ENCODE measurements at regions not wholly inside any gene's neighbourhood (a gene's known extent, or its start where the extent isn't known, plus 50 kb on each side); places are given as distances from the start of the nearest gene placed in this dataset.

DNA sequence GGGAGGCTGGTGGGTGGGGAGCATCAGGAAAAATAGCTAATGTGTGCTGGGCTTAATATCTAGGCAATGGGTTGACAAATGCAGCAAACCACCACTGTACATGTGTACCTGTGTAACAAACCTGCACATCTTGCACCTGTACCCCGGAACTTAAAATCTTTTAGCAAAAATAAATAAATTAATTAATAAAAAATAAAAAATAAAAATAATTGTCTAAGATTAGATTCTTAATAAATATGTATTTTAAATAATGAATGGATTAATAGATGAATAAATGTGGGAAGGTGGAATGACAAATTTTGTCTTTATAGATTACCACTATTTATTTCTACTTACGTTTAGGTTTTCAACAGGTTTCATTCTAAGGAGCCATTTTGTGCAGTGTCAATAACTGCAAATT is 563.5 kb upstream of the B3GALT2 start:
- Mint-ChIP-seq H3K4me3 (no peak overlapping the region), H3K9me3 (no peaks in the 10 kb centered on the region), H3K4me1 (ENCODE audit: low read depth) (peaks cover 2% of the 10 kb centered on the region), H3K27me3 (ENCODE audit: low read depth) (peaks cover 2% of the 10 kb centered on the region), H3K27ac (no peak overlapping the region), H3K36me3 (ENCODE audit: low read depth) (no peaks in the 10 kb centered on the region)
- DNase-seq (ENCODE audit: low spot score), result no peak

DNA sequence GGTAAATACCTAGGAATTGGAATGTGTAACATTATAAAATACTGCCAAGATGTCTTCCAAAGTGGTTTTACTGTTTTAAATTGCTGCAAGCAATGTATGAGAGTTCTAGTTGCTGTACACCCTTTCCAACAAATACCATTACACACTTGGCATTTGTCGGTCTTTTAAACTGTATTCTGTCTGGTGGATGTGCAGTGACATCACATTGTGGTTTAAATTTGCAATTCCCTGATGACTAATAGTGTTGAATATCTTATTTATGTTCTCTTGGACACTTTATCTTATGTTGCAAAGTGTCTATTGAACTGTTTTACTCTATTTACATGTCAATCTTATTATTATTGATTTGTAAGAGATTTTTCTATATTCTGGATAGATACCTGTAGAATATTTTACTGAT is 561.2 kb upstream of the B3GALT2 start:
- H3K27me3 Mint-ChIP-seq (ENCODE audit: low read depth), result peaks cover 2% of the 10 kb centered on the region
- H3K4me3 Mint-ChIP-seq, result no peak overlapping the region
- H3K4me1 Mint-ChIP-seq (ENCODE audit: low read depth), result peaks cover 2% of the 10 kb centered on the region
- no peak overlapping the region for H3K27ac Mint-ChIP-seq
- no peak for DNase-seq (ENCODE audit: low spot score)
- H3K9me3 Mint-ChIP-seq, result no peaks in the 10 kb centered on the region
- H3K36me3 Mint-ChIP-seq (ENCODE audit: low read depth), result no peaks in the 10 kb centered on the region

DNA sequence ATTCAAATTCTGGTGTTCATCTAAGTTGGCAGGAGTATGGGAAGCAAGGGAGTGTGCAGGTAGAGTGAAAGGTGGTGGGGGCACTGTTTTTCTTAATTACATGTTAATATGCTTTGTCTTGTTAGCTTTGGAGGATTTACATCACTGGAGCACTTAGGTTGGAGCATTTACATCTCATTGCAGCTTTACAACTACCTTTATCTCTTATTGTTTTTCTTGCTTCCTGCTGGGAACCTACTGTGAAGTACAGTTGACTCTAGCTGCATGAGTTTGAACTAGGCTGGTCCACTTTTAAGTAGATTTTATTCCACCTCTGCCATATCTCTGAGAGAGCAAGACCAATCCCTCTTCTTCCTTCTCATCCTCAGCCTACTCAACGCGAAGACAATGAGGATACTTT is 554.8 kb upstream of the B3GALT2 start:
- H3K36me3 Mint-ChIP-seq (ENCODE audit: low read depth), result peaks cover 2% of the 10 kb centered on the region
- no peak overlapping the region for H3K27ac Mint-ChIP-seq
- no peak for DNase-seq (ENCODE audit: low spot score)
- H3K4me3 Mint-ChIP-seq, result no peak overlapping the region
- H3K4me1 Mint-ChIP-seq (ENCODE audit: low read depth), result peaks cover 14% of the 10 kb centered on the region
- peaks cover 2% of the 10 kb centered on the region for H3K27me3 Mint-ChIP-seq (ENCODE audit: low read depth)
- H3K9me3 Mint-ChIP-seq, result no peaks in the 10 kb centered on the region

DNA sequence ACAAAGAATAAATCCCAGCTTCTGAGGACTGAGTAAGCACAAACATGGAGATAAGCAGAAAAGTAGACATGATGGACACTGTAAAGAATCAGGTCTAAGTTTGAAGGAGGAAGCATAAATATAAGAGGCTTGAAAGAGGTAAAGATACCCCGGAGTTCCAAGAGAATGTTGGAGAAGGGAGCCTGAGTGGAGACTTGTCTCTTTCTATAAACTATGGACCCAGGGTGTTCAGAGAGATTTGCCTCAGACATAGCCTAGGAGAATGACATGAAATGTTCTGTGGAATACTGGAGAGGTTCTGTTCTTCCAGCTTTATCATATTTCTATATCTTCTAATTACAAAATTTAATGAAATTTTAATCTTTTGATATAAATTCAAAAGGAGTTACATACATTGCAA is 554.3 kb upstream of the B3GALT2 start:
- no peak for DNase-seq (ENCODE audit: low spot score)
- no peaks in the 10 kb centered on the region for H3K9me3 Mint-ChIP-seq
- peaks cover 2% of the 10 kb centered on the region for H3K36me3 Mint-ChIP-seq (ENCODE audit: low read depth)
- H3K27ac Mint-ChIP-seq, result no peak overlapping the region
- H3K27me3 Mint-ChIP-seq (ENCODE audit: low read depth), result peaks cover 2% of the 10 kb centered on the region
- no peak overlapping the region for H3K4me3 Mint-ChIP-seq
- H3K4me1 Mint-ChIP-seq (ENCODE audit: low read depth), result peaks cover 14% of the 10 kb centered on the region

GRCh38 chr1:193736507-193736906 is 550.1 kb upstream of the B3GALT2 start:
- peaks cover 14% of the 10 kb centered on the region for H3K4me1 Mint-ChIP-seq (ENCODE audit: low read depth)
- no peaks in the 10 kb centered on the region for H3K27me3 Mint-ChIP-seq (ENCODE audit: low read depth)
- H3K9me3 Mint-ChIP-seq, result no peaks in the 10 kb centered on the region
- H3K36me3 Mint-ChIP-seq (ENCODE audit: low read depth), result no peaks in the 10 kb centered on the region
- no peak overlapping the region for H3K4me3 Mint-ChIP-seq
- DNase-seq (ENCODE audit: low spot score), result no peak
- no peak overlapping the region for H3K27ac Mint-ChIP-seq

DNA sequence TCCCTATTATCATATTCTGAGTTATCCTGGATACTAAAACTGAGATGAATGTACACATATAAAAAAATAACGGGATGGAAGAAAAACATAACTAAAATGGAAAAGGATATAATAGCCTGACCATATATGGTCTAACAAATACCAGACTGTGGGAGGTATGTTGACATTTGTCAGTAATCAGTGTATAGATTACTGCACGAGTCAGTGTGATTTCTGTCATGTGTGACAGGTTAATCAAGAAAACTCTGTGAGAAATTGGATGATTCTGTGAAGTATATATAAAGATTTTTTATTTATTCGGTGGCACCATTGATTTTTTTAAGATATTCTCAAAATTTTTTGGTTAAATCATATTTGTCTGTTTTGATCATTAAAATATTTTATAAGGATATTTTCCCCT is 547.3 kb upstream of the B3GALT2 start:
- H3K36me3 Mint-ChIP-seq (ENCODE audit: low read depth), result no peaks in the 10 kb centered on the region
- no peak for DNase-seq (ENCODE audit: low spot score)
- H3K27ac Mint-ChIP-seq, result no peak overlapping the region
- H3K4me1 Mint-ChIP-seq (ENCODE audit: low read depth), result peaks cover 12% of the 10 kb centered on the region
- no peaks in the 10 kb centered on the region for H3K27me3 Mint-ChIP-seq (ENCODE audit: low read depth)
- no peaks in the 10 kb centered on the region for H3K9me3 Mint-ChIP-seq
- H3K4me3 Mint-ChIP-seq, result no peak overlapping the region

GRCh38 chr1:193730017-193730416 is 543.6 kb upstream of the B3GALT2 start:
- Mint-ChIP-seq H3K27ac (no peak overlapping the region), H3K27me3 (ENCODE audit: low read depth) (no peaks in the 10 kb centered on the region), H3K4me1 (ENCODE audit: low read depth) (peaks cover 5% of the 10 kb centered on the region), H3K9me3 (no peaks in the 10 kb centered on the region), H3K4me3 (no peak overlapping the region), H3K36me3 (ENCODE audit: low read depth) (no peaks in the 10 kb centered on the region)
- no peak for DNase-seq (ENCODE audit: low spot score)

DNA sequence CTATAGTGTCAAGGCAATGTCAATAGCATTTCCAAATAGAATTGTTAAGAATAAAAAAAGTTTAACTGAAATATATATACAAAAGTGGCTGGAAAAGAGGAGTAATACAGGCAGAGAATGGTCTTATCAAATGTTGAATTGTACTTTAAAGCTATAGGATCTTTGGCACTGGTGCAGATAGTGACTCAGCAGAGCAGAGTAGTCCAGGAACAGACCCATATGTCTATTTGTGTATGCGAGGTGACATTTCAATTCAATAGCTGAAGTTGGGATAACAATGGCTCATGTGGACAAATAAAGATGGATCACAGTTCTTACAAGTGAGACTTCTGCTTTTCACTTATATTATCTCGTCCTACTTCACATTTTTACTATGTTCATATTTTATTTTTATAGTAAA is 543.0 kb upstream of the B3GALT2 start:
- H3K27me3 Mint-ChIP-seq (ENCODE audit: low read depth), result no peaks in the 10 kb centered on the region
- H3K9me3 Mint-ChIP-seq, result no peaks in the 10 kb centered on the region
- no peaks in the 10 kb centered on the region for H3K36me3 Mint-ChIP-seq (ENCODE audit: low read depth)
- no peak overlapping the region for H3K4me3 Mint-ChIP-seq
- peaks cover 5% of the 10 kb centered on the region for H3K4me1 Mint-ChIP-seq (ENCODE audit: low read depth)
- no peak overlapping the region for H3K27ac Mint-ChIP-seq
- DNase-seq (ENCODE audit: low spot score), result no peak

DNA sequence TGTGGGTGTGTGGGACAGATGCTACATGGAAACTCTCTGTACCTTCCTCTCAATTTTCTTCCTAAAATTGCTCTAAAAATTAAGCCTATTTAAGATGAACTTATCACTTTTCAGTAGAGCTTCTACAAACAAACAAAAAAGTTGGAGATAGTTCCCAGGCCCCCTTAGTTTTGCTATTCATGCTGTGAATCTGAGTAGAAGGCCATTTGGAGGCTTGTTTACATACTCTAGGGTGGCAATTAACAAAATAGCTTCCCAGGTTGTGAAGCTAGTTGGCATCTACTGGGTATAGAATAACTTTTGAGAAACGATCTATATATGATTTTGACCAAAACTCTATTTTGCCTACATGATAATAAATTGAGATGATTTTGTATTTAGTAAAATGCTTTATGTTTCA is 541.4 kb upstream of the B3GALT2 start:
- DNase-seq (ENCODE audit: low spot score), result no peak
- no peaks in the 10 kb centered on the region for H3K9me3 Mint-ChIP-seq
- H3K27ac Mint-ChIP-seq, result no peak overlapping the region
- H3K4me3 Mint-ChIP-seq, result no peak overlapping the region
- no peaks in the 10 kb centered on the region for H3K36me3 Mint-ChIP-seq (ENCODE audit: low read depth)
- H3K4me1 Mint-ChIP-seq (ENCODE audit: low read depth), result peaks cover 5% of the 10 kb centered on the region
- no peaks in the 10 kb centered on the region for H3K27me3 Mint-ChIP-seq (ENCODE audit: low read depth)

DNA sequence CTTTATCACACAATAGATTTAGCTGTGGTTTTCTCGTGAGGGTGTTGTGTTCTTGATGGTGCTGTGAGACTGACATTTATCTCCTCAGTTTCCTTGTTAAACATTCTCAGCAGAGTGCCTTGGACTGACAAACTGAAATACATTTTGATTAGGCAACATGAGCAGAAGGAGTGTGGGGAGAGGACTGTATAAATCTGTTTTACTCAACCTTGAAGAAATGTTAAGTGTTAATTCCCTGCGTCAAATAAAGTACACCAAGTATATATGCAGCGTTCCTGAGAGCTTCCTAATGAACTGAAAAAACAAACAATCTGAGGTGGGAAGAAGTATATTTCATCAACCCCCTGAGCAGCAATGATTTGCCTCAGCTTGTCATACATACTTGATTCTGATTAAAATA is 540.3 kb upstream of the B3GALT2 start:
- Mint-ChIP-seq H3K4me1 (ENCODE audit: low read depth) (peaks cover 5% of the 10 kb centered on the region), H3K4me3 (no peak overlapping the region), H3K36me3 (ENCODE audit: low read depth) (no peaks in the 10 kb centered on the region), H3K27me3 (ENCODE audit: low read depth) (no peaks in the 10 kb centered on the region), H3K9me3 (no peaks in the 10 kb centered on the region), H3K27ac (no peak overlapping the region)
- no peak for DNase-seq (ENCODE audit: low spot score)

GRCh38 chr1:193712392-193712791 is 526.0 kb upstream of the B3GALT2 start:
- Mint-ChIP-seq H3K36me3 (ENCODE audit: low read depth) (no peaks in the 10 kb centered on the region), H3K27me3 (ENCODE audit: low read depth) (no peaks in the 10 kb centered on the region), H3K4me1 (ENCODE audit: low read depth) (peaks cover 13% of the 10 kb centered on the region), H3K9me3 (peaks cover 4% of the 10 kb centered on the region), H3K4me3 (no peak overlapping the region), H3K27ac (no peak overlapping the region)
- DNase-seq (ENCODE audit: low spot score), result no peak

DNA sequence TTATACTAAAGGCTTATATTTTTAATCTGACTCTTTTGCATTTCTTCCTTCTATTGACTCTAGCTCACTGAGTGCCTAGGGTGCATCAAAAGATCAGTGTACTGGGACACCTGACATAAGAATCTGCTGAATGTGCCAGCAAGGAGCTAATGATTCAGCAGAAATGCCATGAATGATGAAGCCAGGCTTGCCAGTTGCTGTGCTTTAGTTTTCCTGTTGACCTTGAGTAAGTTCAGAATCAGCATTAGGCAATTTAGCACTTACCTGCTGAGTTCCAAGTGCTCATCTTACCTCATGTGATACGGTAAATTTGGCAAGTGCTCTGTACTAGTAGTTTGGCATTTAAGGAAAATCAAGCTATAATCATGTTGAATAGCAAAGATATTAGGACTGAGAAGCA is 523.2 kb upstream of the B3GALT2 start:
- no peaks in the 10 kb centered on the region for H3K27me3 Mint-ChIP-seq (ENCODE audit: low read depth)
- DNase-seq (ENCODE audit: low spot score), result no peak
- H3K4me3 Mint-ChIP-seq, result no peak overlapping the region
- H3K36me3 Mint-ChIP-seq (ENCODE audit: low read depth), result peaks cover 7% of the 10 kb centered on the region
- peaks cover 10% of the 10 kb centered on the region for H3K9me3 Mint-ChIP-seq
- no peak overlapping the region for H3K27ac Mint-ChIP-seq
- H3K4me1 Mint-ChIP-seq (ENCODE audit: low read depth), result peaks cover 14% of the 10 kb centered on the region

GRCh38 chr1:193707271-193708021 is 521.0 kb upstream of the B3GALT2 start:
- peaks cover 7% of the 10 kb centered on the region for H3K36me3 Mint-ChIP-seq (ENCODE audit: low read depth)
- no peak for DNase-seq (ENCODE audit: low spot score)
- H3K4me3 Mint-ChIP-seq, result peak overlapping the region; percentile 4
- H3K9me3 Mint-ChIP-seq, result peaks cover 10% of the 10 kb centered on the region
- H3K27ac Mint-ChIP-seq, result peak overlapping the region; percentile 4
- peaks cover 22% of the 10 kb centered on the region for H3K4me1 Mint-ChIP-seq (ENCODE audit: low read depth)
- H3K27me3 Mint-ChIP-seq (ENCODE audit: low read depth), result no peaks in the 10 kb centered on the region

GRCh38 chr1:193706766-193707165 is 520.4 kb upstream of the B3GALT2 start:
- H3K9me3 Mint-ChIP-seq, result peaks cover 10% of the 10 kb centered on the region
- H3K4me1 Mint-ChIP-seq (ENCODE audit: low read depth), result peaks cover 28% of the 10 kb centered on the region
- no peaks in the 10 kb centered on the region for H3K27me3 Mint-ChIP-seq (ENCODE audit: low read depth)
- no peak overlapping the region for H3K27ac Mint-ChIP-seq
- DNase-seq (ENCODE audit: low spot score), result no peak
- no peak overlapping the region for H3K4me3 Mint-ChIP-seq
- H3K36me3 Mint-ChIP-seq (ENCODE audit: low read depth), result peaks cover 7% of the 10 kb centered on the region

DNA sequence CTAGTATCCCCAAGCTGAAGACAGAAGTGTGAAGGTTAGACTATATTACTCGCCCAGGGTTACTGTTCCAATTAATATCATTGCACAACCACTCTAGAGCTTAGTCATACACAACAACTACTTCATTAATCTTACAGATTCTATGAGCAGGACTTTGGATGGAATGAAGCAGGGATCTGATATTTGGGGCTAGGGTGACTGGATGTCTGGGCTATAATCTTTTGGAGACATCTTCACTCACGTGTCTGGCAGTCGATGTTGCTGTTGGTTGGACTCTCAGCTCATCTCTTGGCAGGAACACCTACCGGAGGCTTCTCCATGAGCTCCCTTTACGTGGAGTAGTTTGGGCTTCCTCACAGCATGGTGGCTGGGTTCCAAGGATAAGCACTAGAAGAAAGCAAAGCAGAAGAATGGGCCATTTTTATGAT is 519.2 kb upstream of the B3GALT2 start:
- Mint-ChIP-seq H3K27me3 (ENCODE audit: low read depth) (no peaks in the 10 kb centered on the region), H3K27ac (no peak overlapping the region), H3K4me1 (ENCODE audit: low read depth) (peaks cover 38% of the 10 kb centered on the region), H3K9me3 (peaks cover 10% of the 10 kb centered on the region), H3K36me3 (ENCODE audit: low read depth) (peaks cover 7% of the 10 kb centered on the region), H3K4me3 (no peak overlapping the region)
- DNase-seq (ENCODE audit: low spot score), result no peak
